Motor neuron (in vitro differentiated cells): ENCODE measurements at regions not wholly inside any gene's neighbourhood (a gene's known extent, or its start where the extent isn't known, plus 50 kb on each side); places are given as distances from the start of the nearest gene placed in this dataset.
A peak's percentile ranks its signal among the peaks of the same experiment; 100 is the strongest.

Experiments used
- ATAC-seq, 8 experiments: fragments of 200-7000 bp; cut with Tn5 transposase; replicated peaks in 6 of 8; 2 replicates each; pipeline ENCODE4 v1.8.0; 2021; ENCODE audit warnings: mild to moderate bottlenecking in 8 of 8, moderate library complexity in 8 of 8
- H3K27ac ChIP-seq, 2 donors: fragments of 250-450 bp; sonication (Bioruptor Pico); 2 replicates each; pipeline ENCODE4 v1.9.0; 2021; ENCODE audit warnings: antibody characterized with exemption in 2 of 2, mild to moderate bottlenecking in 2 of 2, moderate library complexity in 1 of 2
- H3K4me1 ChIP-seq, 2 donors: fragments of 250-450 bp; sonication (Bioruptor Pico); replicated peaks in 1 of 2; 2 replicates each; pipeline ENCODE4 v1.6.1; 2021; ENCODE audit warnings: antibody characterized with exemption in 2 of 2, mild to moderate bottlenecking in 2 of 2, moderate library complexity in 1 of 2
- H3K4me3 ChIP-seq, 5 donors: fragments of 250-450 bp; sonication (Bioruptor Pico); 2 replicates each; pipeline ENCODE4 v1.9.0; 2021; ENCODE audit warnings: antibody characterized with exemption in 5 of 5, mild to moderate bottlenecking in 5 of 5, moderate library complexity in 4 of 5
- WGBS, 10 experiments: fragments of 450-650 bp; shearing (Covaris generic); methylation state at CpG; one replicate each; pipeline ENCODE4 v1.0.0; 2022; 5-methylcytosine and 5-hydroxymethylcytosine counted together
- in situ Hi-C, 9 experiments: fragments of 400-800 bp; cut with MboI; loops; one replicate each; pipeline ENCODE4 v1.15.0; 2021; ENCODE audit warnings: low sequenced_read_pairs in 9 of 9, low pct_unique_long_range_greater_than_20kb in 2 of 9; ENCODE audit not compliant: unreplicated experiment in 9 of 9

GRCh38 chr12:105766029-105766428 lies 372.7 kb downstream of the NUAK1 start:
- in situ Hi-C loops = no loop called here
- 51 to 100% (median 90%) methylated on average over 1 to 4 of the region's 4 CpGs for WGBS, 10 experiments
- ATAC-seq = no peak
- no peak overlapping the region for H3K4me3 ChIP-seq
- no peak overlapping the region for H3K27ac ChIP-seq
- H3K4me1 ChIP-seq = peaks cover 0 to 5% of the 10 kb centered on the region in 2 donors

- ATAC-seq = peak in 2 of 8 experiments; percentile 15 to 22
- in situ Hi-C loops = no loop called here
- Histone ChIP-seq H3K27ac (no peak overlapping the region), H3K4me1 (peaks cover 0 to 12% of the 10 kb centered on the region in 2 donors), H3K4me3 (no peak overlapping the region)
- WGBS, 10 experiments = 33 to 75% (median 51%) methylated on average over 1 to 2 of the region's 2 CpGs; no CpG with 5 or more reads in 3 of the 10 experiments
These were observed 369.3 kb downstream of the NUAK1 start for GRCh38 chr12:105769486-105769885.

GRCh38 chr12:105773471-105773870 lies 365.3 kb downstream of the NUAK1 start:
- WGBS, 10 experiments = 30 to 81% (median 69%) methylated on average over 2 of the region's 2 CpGs; no CpG with 5 or more reads in 7 of the 10 experiments
- ATAC-seq = no peak
- Histone ChIP-seq H3K27ac (no peak overlapping the region), H3K4me3 (no peak overlapping the region), H3K4me1 (peaks cover 0 to 15% of the 10 kb centered on the region in 2 donors)
- in situ Hi-C loops = no loop called here

DNA sequence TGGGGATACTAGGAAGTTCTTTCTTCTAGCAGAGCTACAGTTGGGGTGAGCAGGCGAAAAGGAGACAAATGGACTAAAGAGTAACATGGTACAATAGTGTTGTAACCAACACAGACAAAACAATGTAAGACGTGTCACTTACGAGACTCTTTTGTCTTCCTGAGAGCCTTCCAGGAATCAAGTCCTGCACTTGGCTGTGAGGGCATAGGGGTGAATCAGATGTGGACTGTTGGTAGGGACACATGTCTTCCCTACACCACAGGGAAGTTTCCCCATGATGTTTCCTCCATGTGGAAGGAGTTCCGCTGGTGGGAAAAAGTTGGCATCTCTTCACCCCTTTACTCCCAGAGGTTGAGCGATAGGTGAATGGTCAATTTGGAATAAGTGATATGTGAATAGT lies 364.7 kb downstream of the NUAK1 start:
- WGBS, 10 experiments = 48 to 100% (median 87%) methylated on average over 1 to 5 of the region's 5 CpGs; no CpG with 5 or more reads in 7 of the 10 experiments

GRCh38 chr12:105775343-105775742 lies 363.4 kb downstream of the NUAK1 start:
- peak in 6 of 8 experiments; percentile 21 to 79 (median 54) for ATAC-seq
- 80 to 100% (median 85%) methylated on average over 1 to 3 of the region's 3 CpGs; no CpG with 5 or more reads in 6 of the 10 experiments for WGBS, 10 experiments
- peaks cover 0 to 10% of the 10 kb centered on the region in 2 donors for H3K4me1 ChIP-seq
- H3K4me3 ChIP-seq = no peak overlapping the region
- in situ Hi-C loops = no loop called here
- H3K27ac ChIP-seq = no peak overlapping the region

More for the DNA sequence above, 364.7 kb downstream of the NUAK1 start:
- H3K27ac ChIP-seq = no peak overlapping the region
- peaks cover 0 to 15% of the 10 kb centered on the region in 2 donors for H3K4me1 ChIP-seq
- no peak overlapping the region for H3K4me3 ChIP-seq
- in situ Hi-C loops = no loop called here
- ATAC-seq = no peak

DNA sequence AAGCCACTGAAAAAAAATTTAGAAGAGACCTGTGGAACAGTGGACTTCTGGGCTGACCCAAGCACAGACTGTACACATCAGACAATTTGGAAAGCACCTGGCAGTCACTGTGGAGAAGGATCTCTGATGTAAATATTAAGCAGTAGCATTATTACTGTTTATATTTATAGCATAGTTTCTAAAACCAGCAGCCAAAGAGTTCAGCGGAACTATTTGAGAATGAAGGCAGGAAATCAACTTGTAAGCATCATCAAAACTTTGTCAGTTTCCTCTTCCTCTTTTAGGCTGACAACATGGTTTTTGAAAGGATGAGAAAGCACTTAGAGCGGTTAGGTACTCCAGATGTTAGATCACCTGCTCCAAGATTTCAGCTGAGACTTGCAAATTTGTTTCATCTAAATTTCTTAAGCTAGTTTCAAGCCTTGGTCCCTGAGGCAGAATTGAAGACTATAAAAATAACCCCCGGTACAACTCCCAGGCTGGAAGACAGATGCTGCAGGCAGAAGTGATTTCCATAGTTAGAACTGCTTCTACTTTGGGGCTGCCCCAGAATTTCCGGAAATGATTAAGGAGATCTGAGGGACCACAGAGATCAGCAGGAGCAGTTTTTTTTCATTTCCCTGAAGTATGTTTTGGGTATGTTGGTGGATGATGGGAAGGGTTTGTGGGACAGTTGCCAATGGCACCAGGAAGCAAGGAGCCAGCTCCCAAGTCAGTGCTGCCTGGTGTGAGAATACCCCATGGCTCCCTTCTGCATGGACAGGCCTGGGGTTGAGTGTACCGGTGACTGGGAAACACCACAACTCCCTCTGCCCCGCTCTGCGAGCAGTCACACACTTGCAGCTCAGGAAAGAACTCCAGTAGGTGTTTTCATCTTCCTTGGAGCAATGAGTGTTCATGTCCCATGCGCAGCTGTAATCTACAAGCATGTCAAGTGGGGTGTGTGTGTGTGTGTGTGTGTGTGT lies 354.5 kb downstream of the NUAK1 start:
- 10 to 100% (median 81%) methylated on average over 1 to 7 of the region's 8 CpGs for whole genome bisulfite sequencing, 10 experiments
- in situ Hi-C loops = no loop called here
- ATAC-seq = peak in 3 of 8 experiments; percentile 79 to 92 (median 92)
- H3K4me3 ChIP-seq = no peak overlapping the region
- no peak overlapping the region for H3K27ac ChIP-seq
- H3K4me1 ChIP-seq = no peaks in the 10 kb centered on the region

DNA sequence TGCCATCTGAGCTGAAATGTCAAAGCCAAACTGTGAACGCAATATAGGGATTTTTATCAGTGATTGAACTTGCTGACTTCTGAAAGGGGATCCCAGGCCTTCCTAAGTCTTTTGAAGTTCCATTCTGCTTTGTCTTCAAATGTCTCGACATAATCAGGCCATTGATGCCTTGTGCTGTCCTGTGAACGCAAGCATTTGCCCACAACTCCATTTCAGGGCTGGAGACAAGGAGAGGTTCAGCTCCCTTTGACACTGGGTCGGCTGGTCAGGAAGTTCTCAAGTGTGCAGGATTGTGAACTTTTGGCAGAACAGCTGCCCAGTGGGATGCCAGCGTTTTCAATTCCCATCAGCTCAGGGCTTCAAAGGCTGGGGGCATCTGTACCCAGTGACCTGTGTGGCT lies 345.3 kb downstream of the NUAK1 start:
- in situ Hi-C loops = no loop called here
- Histone ChIP-seq H3K4me3 (no peak overlapping the region), H3K4me1 (no peaks in the 10 kb centered on the region), H3K27ac (no peak overlapping the region)
- no peak for ATAC-seq
- WGBS, 10 experiments = 33 to 100% (median 68%) methylated on average over 1 to 4 of the region's 5 CpGs; no CpG with 5 or more reads in 2 of the 10 experiments

- peaks cover 0 to 2% of the 10 kb centered on the region in 2 donors for H3K4me1 ChIP-seq
- ATAC-seq = peak in 3 of 8 experiments; percentile 52 to 71 (median 60)
- 14 to 100% (median 44%) methylated on average over 1 to 2 of the region's 2 CpGs; no CpG with 5 or more reads in 3 of the 10 experiments for WGBS, 10 experiments
These were observed 340.4 kb downstream of the NUAK1 start for GRCh38 chr12:105798256-105798845.

DNA sequence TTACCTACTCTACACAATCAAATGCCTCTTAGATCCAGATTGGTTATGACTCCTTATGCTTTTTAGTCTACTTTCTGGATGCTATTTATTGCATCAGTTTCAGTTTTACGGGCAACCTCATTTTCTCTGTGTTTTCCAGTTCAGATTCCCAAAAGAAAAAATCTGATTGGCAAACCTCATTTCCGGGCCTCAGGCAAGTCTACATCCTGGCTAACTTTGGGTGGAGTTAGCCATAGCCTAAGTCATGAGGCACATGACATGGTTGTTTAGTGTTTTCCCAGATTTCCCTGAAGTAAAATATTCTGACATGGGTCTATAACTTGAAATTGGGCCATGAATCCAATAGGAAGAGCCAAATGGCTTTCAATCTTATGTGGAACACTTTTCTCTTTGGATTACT lies 339.7 kb downstream of the NUAK1 start:
- Histone ChIP-seq H3K4me3 (no peak overlapping the region), H3K4me1 (peaks cover 0 to 2% of the 10 kb centered on the region in 2 donors), H3K27ac (no peak overlapping the region)
- 29 to 100% (median 90%) methylated on average over 1 to 2 of the region's 2 CpGs for WGBS, 10 experiments
- ATAC-seq = peak in 2 of 8 experiments; percentile 46 to 48
- in situ Hi-C loops = no loop called here

More at GRCh38 chr12:105798256-105798845, 340.4 kb downstream of the NUAK1 start:
- H3K4me3 ChIP-seq = no peak overlapping the region
- in situ Hi-C loops = no loop called here
- no peak overlapping the region for H3K27ac ChIP-seq

- H3K4me1 ChIP-seq = peaks cover 0 to 2% of the 10 kb centered on the region in 2 donors
- ATAC-seq = no peak
- in situ Hi-C loops = no loop called here
- no peak overlapping the region for H3K4me3 ChIP-seq
- WGBS, 10 experiments = 0 to 100% (median 85%) methylated on average over 1 of the region's 2 CpGs; no CpG with 5 or more reads in 4 of the 10 experiments
- H3K27ac ChIP-seq = no peak overlapping the region
These were observed 337.4 kb downstream of the NUAK1 start for GRCh38 chr12:105801351-105801750.

DNA sequence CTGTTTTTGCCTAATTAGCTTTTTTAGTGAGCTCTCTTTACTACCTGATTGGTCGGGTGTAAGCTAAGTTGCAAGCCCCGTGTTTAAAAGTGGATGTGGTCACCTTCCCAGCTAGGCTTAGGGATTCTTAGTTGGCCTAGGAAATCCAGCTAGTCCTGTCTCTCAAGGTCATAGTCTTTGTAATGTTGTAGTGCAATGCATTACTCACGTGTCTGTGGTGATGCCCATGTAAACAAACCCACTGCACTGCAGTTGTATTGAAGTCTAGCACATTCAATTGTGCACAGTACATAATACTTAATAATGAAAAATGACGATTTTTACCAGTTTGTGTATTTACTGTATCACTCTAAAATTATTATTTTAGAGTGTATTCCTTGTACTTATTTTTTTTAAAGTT lies 335.5 kb downstream of the NUAK1 start:
- ATAC-seq = peak in 1 of 8 experiments; percentile 56
- in situ Hi-C loops = no loop called here
- Histone ChIP-seq H3K4me1 (peaks cover 0 to 2% of the 10 kb centered on the region in 2 donors), H3K4me3 (no peak overlapping the region), H3K27ac (no peak overlapping the region)
- WGBS, 10 experiments = 0 to 80% (median 63%) methylated on average over 1 to 4 of the region's 4 CpGs; no CpG with 5 or more reads in 3 of the 10 experiments

- H3K4me1 ChIP-seq = peaks cover 0 to 2% of the 10 kb centered on the region in 2 donors
- no peak overlapping the region for H3K4me3 ChIP-seq
- no peak for ATAC-seq
- no peak overlapping the region for H3K27ac ChIP-seq
- in situ Hi-C loops = no loop called here
- WGBS, 10 experiments = 17 to 100% (median 63%) methylated on average over 1 to 4 of the region's 5 CpGs; no CpG with 5 or more reads in 1 of the 10 experiments
These were observed 334.0 kb downstream of the NUAK1 start for GRCh38 chr12:105804591-105805265.
